ENCODE measurements at regions not wholly inside any gene's neighbourhood (a gene's known extent, or its start where the extent isn't known, plus 50 kb on each side); places are given as distances from the start of the nearest gene placed in this dataset.

GRCh38 chr7:81280531-81280930, 361.7 kb upstream of the SEMA3C start:
- TF ChIP-seq ZNF274 (IDR thresholded peaks at IDR 0.05; ENCODE audit: low read depth, low read length) (no peak), SUZ12 (IDR thresholded peaks at IDR 0.05; ENCODE audit: extremely low read depth, insufficient read depth, insufficient read length) (no peak), YY1 (IDR thresholded peaks at IDR 0.05; ENCODE audit: insufficient read depth, insufficient read length) (no peak)
